ENCODE measurements at regions not wholly inside any gene's neighbourhood (a gene's known extent, or its start where the extent isn't known, plus 50 kb on each side); places are given as distances from the start of the nearest gene placed in this dataset.

DNA sequence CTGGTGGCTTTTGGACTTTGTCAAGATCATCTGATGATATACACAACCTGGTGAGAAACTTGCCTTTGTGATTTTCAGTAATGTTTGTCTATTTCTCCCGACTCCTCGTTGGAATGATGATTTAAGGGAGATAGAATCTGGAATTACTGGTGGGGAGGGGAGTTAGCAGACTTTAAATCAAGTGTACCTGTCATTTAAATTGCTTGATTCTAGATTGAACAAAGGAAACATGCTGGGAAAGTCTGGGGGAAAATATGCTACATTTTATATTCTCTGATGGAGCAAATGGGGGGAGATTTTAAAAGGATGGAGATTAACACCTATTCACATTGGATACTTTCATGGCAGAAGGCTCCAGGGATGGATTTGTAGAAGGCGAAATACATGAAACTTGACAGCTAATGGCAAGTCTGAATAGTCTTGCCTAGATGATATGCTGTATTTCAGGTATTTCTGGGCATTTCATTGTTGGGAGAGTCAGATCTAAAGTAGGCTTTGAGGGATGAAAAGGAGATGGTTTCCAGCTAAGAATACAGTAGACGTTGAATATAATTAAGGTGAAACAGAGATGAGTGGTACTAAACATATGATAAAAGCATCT, 189.1 kb upstream of the PDZRN3 start (continued):
- TF ChIP-seq, protein P1, sequence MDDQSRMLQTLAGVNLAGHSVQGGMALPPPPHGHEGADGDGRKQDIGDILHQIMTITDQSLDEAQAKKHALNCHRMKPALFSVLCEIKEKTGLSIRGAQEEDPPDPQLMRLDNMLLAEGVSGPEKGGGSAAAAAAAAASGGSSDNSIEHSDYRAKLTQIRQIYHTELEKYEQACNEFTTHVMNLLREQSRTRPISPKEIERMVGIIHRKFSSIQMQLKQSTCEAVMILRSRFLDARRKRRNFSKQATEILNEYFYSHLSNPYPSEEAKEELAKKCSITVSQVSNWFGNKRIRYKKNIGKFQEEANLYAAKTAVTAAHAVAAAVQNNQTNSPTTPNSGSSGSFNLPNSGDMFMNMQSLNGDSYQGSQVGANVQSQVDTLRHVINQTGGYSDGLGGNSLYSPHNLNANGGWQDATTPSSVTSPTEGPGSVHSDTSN (IDR thresholded peaks at IDR 0.05; ENCODE audit: insufficient replicate concordance, low read depth, low read length), result no peak
- no peak for TF ChIP-seq SPI1 (IDR thresholded peaks at IDR 0.05; ENCODE audit: borderline replicate concordance, insufficient read depth, low read depth, low read length)
- no peak for TF ChIP-seq STAT1 (conservative IDR thresholded peaks at IDR 0.05)
- TF ChIP-seq, protein P2, sequence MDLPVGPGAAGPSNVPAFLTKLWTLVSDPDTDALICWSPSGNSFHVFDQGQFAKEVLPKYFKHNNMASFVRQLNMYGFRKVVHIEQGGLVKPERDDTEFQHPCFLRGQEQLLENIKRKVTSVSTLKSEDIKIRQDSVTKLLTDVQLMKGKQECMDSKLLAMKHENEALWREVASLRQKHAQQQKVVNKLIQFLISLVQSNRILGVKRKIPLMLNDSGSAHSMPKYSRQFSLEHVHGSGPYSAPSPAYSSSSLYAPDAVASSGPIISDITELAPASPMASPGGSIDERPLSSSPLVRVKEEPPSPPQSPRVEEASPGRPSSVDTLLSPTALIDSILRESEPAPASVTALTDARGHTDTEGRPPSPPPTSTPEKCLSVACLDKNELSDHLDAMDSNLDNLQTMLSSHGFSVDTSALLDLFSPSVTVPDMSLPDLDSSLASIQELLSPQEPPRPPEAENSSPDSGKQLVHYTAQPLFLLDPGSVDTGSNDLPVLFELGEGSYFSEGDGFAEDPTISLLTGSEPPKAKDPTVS (IDR thresholded peaks at IDR 0.05; ENCODE audit: low read depth, low read length), result no peak
- TF ChIP-seq, protein P3, sequence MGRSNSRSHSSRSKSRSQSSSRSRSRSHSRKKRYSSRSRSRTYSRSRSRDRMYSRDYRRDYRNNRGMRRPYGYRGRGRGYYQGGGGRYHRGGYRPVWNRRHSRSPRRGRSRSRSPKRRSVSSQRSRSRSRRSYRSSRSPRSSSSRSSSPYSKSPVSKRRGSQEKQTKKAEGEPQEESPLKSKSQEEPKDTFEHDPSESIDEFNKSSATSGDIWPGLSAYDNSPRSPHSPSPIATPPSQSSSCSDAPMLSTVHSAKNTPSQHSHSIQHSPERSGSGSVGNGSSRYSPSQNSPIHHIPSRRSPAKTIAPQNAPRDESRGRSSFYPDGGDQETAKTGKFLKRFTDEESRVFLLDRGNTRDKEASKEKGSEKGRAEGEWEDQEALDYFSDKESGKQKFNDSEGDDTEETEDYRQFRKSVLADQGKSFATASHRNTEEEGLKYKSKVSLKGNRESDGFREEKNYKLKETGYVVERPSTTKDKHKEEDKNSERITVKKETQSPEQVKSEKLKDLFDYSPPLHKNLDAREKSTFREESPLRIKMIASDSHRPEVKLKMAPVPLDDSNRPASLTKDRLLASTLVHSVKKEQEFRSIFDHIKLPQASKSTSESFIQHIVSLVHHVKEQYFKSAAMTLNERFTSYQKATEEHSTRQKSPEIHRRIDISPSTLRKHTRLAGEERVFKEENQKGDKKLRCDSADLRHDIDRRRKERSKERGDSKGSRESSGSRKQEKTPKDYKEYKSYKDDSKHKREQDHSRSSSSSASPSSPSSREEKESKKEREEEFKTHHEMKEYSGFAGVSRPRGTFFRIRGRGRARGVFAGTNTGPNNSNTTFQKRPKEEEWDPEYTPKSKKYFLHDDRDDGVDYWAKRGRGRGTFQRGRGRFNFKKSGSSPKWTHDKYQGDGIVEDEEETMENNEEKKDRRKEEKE (IDR thresholded peaks at IDR 0.05), result no peak
- no peak for TF ChIP-seq NBN (IDR thresholded peaks at IDR 0.05)

DNA sequence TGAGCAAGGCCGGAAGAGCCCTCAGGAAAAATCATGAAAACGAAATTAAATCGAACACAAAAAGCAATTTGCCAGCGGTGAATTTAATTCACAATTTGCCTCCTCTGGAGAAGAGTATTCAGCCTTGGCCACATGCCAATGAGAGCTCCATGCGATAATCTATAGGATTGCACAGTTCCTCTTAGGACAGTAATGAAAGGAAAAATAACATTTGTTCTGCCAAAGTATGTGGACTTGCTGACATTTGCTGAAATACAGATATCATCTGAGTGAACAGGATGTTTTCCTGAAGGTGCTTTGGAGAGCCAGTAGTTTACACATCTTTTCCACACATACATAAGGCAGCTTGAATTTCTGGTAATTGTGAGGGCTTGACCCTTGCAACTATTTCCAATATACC, 188.6 kb upstream of the PDZRN3 start:
- CTCF ChIA-PET, result no interaction called here
- no peaks in the 10 kb centered on the region for H3K9me3 ChIP-seq (replicated peaks; ENCODE audit: control insufficient read depth, insufficient read depth, low read length)
- no peaks in the 10 kb centered on the region for H3K4me1 ChIP-seq (ENCODE audit: control insufficient read depth, insufficient read depth, low read length)
- POLR2A ChIA-PET, result no interaction called here
- RAD21 ChIA-PET (ENCODE audit: unreplicated experiment), result no interaction called here
- SMC1A ChIA-PET (ENCODE audit: uncharacterized antibody, unreplicated experiment), result no interaction called here
- no peaks in the 10 kb centered on the region for H3K27me3 ChIP-seq (replicated peaks in 1 of 2; ENCODE audit: control insufficient read depth in 2 of 2, insufficient read depth in 2 of 2, low read length in 1 of 2)
- no peak overlapping the region for H3K27ac ChIP-seq (ENCODE audit: control insufficient read depth, insufficient read depth)
- H3K79me2 ChIP-seq (ENCODE audit: control insufficient read depth, insufficient read depth, low read length), result no peaks in the 10 kb centered on the region
- TF ChIP-seq, protein P4, sequence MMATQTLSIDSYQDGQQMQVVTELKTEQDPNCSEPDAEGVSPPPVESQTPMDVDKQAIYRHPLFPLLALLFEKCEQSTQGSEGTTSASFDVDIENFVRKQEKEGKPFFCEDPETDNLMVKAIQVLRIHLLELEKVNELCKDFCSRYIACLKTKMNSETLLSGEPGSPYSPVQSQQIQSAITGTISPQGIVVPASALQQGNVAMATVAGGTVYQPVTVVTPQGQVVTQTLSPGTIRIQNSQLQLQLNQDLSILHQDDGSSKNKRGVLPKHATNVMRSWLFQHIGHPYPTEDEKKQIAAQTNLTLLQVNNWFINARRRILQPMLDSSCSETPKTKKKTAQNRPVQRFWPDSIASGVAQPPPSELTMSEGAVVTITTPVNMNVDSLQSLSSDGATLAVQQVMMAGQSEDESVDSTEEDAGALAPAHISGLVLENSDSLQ (IDR thresholded peaks at IDR 0.05), result no peak
- TF ChIP-seq, protein P5, sequence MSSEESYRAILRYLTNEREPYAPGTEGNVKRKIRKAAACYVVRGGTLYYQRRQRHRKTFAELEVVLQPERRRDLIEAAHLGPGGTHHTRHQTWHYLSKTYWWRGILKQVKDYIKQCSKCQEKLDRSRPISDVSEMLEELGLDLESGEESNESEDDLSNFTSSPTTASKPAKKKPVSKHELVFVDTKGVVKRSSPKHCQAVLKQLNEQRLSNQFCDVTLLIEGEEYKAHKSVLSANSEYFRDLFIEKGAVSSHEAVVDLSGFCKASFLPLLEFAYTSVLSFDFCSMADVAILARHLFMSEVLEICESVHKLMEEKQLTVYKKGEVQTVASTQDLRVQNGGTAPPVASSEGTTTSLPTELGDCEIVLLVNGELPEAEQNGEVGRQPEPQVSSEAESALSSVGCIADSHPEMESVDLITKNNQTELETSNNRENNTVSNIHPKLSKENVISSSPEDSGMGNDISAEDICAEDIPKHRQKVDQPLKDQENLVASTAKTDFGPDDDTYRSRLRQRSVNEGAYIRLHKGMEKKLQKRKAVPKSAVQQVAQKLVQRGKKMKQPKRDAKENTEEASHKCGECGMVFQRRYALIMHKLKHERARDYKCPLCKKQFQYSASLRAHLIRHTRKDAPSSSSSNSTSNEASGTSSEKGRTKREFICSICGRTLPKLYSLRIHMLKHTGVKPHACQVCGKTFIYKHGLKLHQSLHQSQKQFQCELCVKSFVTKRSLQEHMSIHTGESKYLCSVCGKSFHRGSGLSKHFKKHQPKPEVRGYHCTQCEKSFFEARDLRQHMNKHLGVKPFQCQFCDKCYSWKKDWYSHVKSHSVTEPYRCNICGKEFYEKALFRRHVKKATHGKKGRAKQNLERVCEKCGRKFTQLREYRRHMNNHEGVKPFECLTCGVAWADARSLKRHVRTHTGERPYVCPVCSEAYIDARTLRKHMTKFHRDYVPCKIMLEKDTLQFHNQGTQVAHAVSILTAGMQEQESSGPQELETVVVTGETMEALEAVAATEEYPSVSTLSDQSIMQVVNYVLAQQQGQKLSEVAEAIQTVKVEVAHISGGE (CRISPR knock-in tag; IDR thresholded peaks at IDR 0.05), result no peak
- no TSS peak for BruUV-seq (replicated peaks)
- no peaks in the 10 kb centered on the region for H4K20me1 ChIP-seq (ENCODE audit: control insufficient read depth, insufficient read depth)
- no peak overlapping the region for H3K9ac ChIP-seq (ENCODE audit: control insufficient read depth, insufficient read depth, low read length)
- DNase-seq (ENCODE audit: low read depth, low spot score) (no peak), ATAC-seq (no peak), FAIRE-seq (no peak)
- no peak overlapping the region for H3K4me3 ChIP-seq
- H3K36me3 ChIP-seq (ENCODE audit: control insufficient read depth in 2 of 2, insufficient read depth in 2 of 2, low read length in 1 of 2), result no peaks in the 10 kb centered on the region
- H2AFZ ChIP-seq (ENCODE audit: control insufficient read depth, low read depth, low read length), result no peak overlapping the region
- WGBS (ENCODE audit: insufficient coverage, insufficient replicate concordance, low lambda C conversion rate, missing lambda C conversion rate), result 7% methylated on average over 5 of the region's 5 CpGs
- in situ Hi-C loops (cut with MboI), result no loop called here
- no peak overlapping the region for H3K4me2 ChIP-seq (ENCODE audit: control insufficient read depth, insufficient read depth)
- intact Hi-C loops (cut with micrococcal nuclease; ENCODE audit: unreplicated experiment), result no loop called here

All from GM12878 (cell line).